AG09309 (cell line): ENCODE measurements at regions not wholly inside any gene's neighbourhood (a gene's known extent, or its start where the extent isn't known, plus 50 kb on each side); places are given as distances from the start of the nearest gene placed in this dataset.

Experiments
- DNase-seq: peaks from one replicate; pipeline ENCODE4 v3.0.0-alpha.2; 2010; ENCODE audit warnings: low read depth
- H3K4me3 ChIP-seq: 2 replicates; pipeline ENCODE4 v1.5.1; 2011; ENCODE audit warnings: mild to moderate bottlenecking, low read depth, low read length, moderate library complexity; ENCODE audit not compliant: control insufficient read depth
- CTCF ChIP-seq: IDR thresholded peaks from 2 replicates; pipeline ENCODE4 v1.5.1; 2011; ENCODE audit warnings: mild to moderate bottlenecking, low read depth, low read length, inconsistent platforms; ENCODE audit not compliant: insufficient read depth, control insufficient read depth; ENCODE audit errors: missing control alignments

- DNase-seq, result no peak
- H3K4me3 ChIP-seq, result no peak overlapping the region
- TF ChIP-seq CTCF, result no peak
Observed at GRCh38 chr2:72050734-72051133, 96.9 kb downstream of the CYP26B1 start.

DNA sequence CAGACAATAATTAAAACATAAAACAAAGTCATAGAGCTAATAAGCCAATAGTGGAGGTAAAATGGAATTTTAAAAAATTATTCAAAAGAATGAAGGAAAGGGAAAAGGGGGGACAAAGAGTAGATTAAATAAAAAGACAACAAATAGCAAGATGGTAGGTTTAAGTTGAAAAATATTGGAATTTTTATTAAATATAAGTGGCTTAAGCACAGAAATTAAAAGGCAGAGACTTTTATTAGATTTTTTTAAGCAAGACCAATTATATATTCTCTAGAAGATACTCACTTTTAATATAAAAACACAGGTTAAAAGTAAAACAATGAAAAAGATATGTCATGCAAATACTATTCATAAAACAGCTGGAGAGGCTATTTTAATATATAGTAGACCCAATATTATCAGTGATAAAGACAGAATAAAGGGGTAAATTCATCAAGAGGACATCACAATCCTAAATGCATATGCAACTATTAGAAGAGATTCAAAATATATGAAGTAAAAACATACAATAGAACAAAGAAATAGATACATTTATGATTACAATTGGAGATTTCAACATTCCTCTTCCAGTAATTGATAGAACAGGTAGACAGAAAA is 98.7 kb downstream of the CYP26B1 start:
- TF ChIP-seq CTCF, result no peak
- no peak overlapping the region for H3K4me3 ChIP-seq
- DNase-seq, result no peak

DNA sequence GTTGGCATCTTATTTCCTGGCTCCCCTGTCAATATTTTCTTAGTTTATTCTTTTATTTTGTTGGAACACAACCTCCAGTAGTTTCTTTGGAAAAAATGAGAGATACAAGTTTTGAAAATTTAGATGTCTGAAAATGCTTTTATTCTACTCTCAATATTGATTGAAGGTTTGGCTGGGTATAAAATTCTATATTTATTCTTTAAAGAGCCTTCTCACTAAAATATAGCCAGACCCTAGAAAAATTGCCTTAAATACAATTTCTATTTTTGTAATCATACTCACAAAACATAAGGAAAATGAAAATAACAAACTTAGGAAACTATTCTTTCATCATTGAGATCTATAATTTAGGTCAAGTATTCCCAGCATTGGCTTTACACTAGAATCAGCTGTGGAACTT is 103.7 kb downstream of the CYP26B1 start:
- H3K4me3 ChIP-seq, result no peak overlapping the region
- DNase-seq, result no peak
- no peak for TF ChIP-seq CTCF

DNA sequence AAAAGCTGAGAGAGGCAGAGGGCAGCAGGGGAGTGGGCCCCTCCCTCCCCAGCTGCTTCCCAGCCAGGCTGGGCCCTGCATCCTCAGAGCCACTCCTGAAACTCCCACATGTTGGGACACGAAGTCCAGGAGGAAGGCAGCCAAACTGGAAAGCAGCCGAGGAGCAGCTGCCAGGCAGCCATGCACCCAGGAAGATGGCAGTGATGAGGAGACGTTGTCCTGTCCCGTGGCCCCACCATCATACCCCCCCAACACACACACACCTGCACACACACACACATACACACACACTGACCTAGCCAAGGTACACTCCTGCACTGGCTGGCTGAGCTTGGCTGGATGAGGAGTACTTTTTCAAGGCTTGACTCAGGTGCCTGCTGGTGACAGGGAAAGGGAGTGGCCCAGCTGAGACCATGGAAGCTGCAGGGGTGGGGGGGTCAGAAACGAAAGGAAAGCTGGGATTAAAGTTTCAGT is 106.0 kb downstream of the CYP26B1 start:
- DNase-seq, result no peak
- no peak overlapping the region for H3K4me3 ChIP-seq
- no peak for TF ChIP-seq CTCF

DNA sequence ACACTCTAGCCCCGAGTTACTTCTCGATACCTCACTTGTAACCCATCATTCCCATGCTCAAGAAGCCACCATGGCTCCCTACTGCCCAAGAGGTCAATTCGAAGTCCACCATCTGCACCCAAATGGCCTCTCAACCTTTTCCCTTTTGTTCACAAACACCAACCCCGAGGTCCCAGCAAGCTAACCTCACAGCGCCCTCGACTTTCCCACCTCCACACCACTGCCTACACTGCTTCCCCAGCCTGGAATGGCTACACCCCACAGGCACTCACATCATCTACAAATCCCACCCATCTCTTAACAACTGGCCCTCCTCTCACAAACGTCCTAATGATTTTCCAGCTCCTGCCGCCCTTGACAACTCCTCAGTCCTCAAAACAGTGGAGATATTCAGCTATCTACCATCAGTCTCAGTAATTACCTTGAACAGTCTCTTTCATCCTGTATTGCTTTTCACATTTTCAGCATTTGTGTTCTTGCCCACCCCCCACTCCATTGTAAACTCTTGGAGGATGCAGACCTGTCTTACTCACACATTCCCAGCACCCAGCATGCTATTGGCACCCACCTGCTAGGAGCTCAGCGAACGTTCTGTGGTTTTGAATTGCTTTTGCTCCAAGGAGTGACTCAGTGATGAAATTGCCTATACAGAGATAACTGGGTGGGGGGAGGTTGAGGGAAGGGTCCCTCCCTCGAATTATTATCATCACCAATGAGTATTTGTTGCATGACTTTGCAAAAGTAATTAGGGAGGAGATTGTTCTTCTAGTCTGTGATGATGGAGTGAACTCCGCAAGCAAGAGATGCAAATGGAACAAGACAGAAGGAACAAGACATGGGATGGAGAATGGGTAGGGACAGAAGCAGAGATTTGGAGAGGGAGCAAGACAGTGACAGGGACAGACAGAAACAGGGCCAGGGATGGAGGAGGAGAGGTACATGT is 106.8 kb downstream of the CYP26B1 start:
- no peak for DNase-seq
- no peak overlapping the region for H3K4me3 ChIP-seq
- TF ChIP-seq CTCF, result no peak

DNA sequence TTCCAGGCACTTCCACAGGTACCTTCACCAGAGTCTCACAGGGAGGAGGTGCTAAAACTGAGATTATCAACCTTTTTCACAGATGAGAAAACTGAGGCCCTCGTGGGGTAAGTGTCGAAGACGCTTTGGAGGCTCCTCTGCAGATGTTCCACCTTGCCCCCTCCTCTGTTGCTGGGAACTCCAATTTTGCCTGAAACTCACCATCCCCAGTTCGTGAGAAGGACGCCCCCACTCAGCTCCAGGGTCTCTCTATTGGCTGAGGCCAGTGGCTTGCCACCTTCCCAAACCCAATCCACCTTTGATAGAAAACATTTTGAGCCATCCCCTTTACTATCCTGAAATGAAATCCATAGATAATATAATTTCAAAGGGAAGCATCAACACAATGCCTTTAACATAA is 109.1 kb downstream of the CYP26B1 start:
- no peak for DNase-seq

More for the DNA sequence above, 109.1 kb downstream of the CYP26B1 start:
- H3K4me3 ChIP-seq, result no peak overlapping the region
- no peak for TF ChIP-seq CTCF
